Brain microvascular endothelial cell (primary cell): ENCODE measurements at regions not wholly inside any gene's neighbourhood (a gene's known extent, or its start where the extent isn't known, plus 50 kb on each side); places are given as distances from the start of the nearest gene placed in this dataset.

Experiments used
- DNase-seq: peaks from one replicate; pipeline ENCODE4 v3.0.0-alpha.2; 2020
- H3K27ac ChIP-seq: fragments of 250-450 bp; sonication (Bioruptor Pico); 2 replicates; pipeline ENCODE4 v1.5.1; 2020; ENCODE audit warnings: mild to moderate bottlenecking, moderate library complexity
- H3K27me3 ChIP-seq: fragments of 250-450 bp; sonication (Bioruptor Pico); replicated peaks from 2 replicates; pipeline ENCODE4 v1.5.1; 2020; ENCODE audit warnings: mild to moderate bottlenecking
- H3K36me3 ChIP-seq: fragments of 250-450 bp; sonication (Bioruptor Pico); replicated peaks from 2 replicates; pipeline ENCODE4 v1.5.1; 2020; ENCODE audit warnings: mild to moderate bottlenecking
- H3K4me3 ChIP-seq: 2 replicates; pipeline ENCODE4 v1.5.1; 2011; ENCODE audit warnings: low read depth, mild to moderate bottlenecking, control low read depth, low read length, moderate library complexity
- in situ Hi-C: cut with HindIII; loops from 2 replicates; pipeline ENCODE4 v1.10.0; 2017; ENCODE audit warnings: low sequenced_read_pairs, low pct_ligation_motif_present
- TF ChIP-seq, protein P1 (sequence below): IDR thresholded peaks from 2 replicates; pipeline ENCODE4 v1.5.1; 2011; ENCODE audit warnings: low read depth, mild to moderate bottlenecking, moderate library complexity, low read length, control low read depth, inconsistent platforms; ENCODE audit errors: missing control alignments

DNA sequence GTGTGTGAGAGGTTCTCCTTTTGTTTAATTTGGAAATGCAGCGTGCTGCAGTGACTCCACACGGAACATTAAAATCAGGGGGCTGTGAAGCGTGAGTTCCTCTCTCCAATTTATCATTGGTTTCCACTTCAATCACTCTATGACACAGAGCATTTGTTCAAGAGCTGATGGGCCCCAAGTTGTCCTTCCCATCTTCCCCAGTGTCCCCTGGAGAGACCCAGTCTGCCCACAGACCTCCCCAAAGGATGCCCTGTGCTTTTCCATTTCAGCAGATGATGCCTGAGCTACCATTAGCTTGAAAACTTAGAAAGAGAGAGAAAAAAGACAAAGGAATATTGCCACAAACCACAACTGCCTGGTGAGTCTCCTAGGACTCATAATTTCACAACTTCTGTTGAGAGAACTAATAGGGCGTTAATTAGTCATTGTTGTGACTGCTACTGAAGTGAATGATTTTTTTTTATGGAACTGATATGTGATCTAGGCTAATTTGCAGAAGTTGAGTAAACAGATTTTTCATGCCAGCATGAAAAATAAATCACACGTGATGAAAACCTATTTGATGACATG lies 772.7 kb downstream of the SEMA5A start:
- no peak overlapping the region for H3K27ac ChIP-seq
- DNase-seq: no peak
- TF ChIP-seq, protein P1, sequence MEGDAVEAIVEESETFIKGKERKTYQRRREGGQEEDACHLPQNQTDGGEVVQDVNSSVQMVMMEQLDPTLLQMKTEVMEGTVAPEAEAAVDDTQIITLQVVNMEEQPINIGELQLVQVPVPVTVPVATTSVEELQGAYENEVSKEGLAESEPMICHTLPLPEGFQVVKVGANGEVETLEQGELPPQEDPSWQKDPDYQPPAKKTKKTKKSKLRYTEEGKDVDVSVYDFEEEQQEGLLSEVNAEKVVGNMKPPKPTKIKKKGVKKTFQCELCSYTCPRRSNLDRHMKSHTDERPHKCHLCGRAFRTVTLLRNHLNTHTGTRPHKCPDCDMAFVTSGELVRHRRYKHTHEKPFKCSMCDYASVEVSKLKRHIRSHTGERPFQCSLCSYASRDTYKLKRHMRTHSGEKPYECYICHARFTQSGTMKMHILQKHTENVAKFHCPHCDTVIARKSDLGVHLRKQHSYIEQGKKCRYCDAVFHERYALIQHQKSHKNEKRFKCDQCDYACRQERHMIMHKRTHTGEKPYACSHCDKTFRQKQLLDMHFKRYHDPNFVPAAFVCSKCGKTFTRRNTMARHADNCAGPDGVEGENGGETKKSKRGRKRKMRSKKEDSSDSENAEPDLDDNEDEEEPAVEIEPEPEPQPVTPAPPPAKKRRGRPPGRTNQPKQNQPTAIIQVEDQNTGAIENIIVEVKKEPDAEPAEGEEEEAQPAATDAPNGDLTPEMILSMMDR: no peak
- H3K4me3 ChIP-seq: no peak overlapping the region
- in situ Hi-C loops: no loop called here
- no peaks in the 10 kb centered on the region for H3K36me3 ChIP-seq
- no peaks in the 10 kb centered on the region for H3K27me3 ChIP-seq

GRCh38 chr5:8784692-8785091 lies 761.2 kb downstream of the SEMA5A start:
- TF ChIP-seq, protein P1: no peak
- in situ Hi-C loops: no loop called here
- Histone ChIP-seq H3K27me3 (no peaks in the 10 kb centered on the region), H3K36me3 (no peaks in the 10 kb centered on the region), H3K27ac (no peak overlapping the region), H3K4me3 (no peak overlapping the region)
- no peak for DNase-seq

- no peak overlapping the region for H3K4me3 ChIP-seq
- in situ Hi-C loops: no loop called here
- DNase-seq: no peak
- TF ChIP-seq, protein P1: no peak
- H3K36me3 ChIP-seq: no peaks in the 10 kb centered on the region
- H3K27ac ChIP-seq: no peak overlapping the region
- no peaks in the 10 kb centered on the region for H3K27me3 ChIP-seq
Observed at GRCh38 chr5:8788246-8788645, 757.6 kb downstream of the SEMA5A start.

DNA sequence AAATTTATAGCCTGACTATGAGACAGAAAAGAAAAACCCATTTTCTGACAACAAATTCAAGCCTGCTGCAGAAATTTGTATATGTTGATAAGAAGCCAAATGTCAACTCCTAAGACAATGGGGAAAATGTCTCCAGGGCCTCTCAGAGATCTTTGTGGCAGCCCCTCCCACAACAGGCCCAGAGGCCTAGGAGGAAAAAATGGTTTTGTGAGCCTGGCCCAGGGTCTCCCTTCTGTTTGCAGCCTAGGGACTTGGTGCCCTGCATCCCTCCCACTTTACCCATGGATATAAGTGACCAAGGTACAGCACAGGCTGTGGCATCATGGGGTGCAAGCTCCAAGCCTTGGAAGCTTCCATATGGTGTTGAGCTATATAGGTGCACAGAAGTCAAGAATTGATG lies 740.2 kb downstream of the SEMA5A start:
- TF ChIP-seq, protein P1: no peak
- DNase-seq: no peak
- no peak overlapping the region for H3K4me3 ChIP-seq
- H3K36me3 ChIP-seq: no peaks in the 10 kb centered on the region
- H3K27ac ChIP-seq: no peak overlapping the region
- no peaks in the 10 kb centered on the region for H3K27me3 ChIP-seq
- in situ Hi-C loops: no loop called here

- Histone ChIP-seq H3K36me3 (no peaks in the 10 kb centered on the region), H3K4me3 (no peak overlapping the region), H3K27me3 (no peaks in the 10 kb centered on the region), H3K27ac (no peak overlapping the region)
- DNase-seq: peak; percentile 33
- in situ Hi-C loops: no loop called here
- TF ChIP-seq, protein P1: no peak
Observed at GRCh38 chr5:8807636-8808035, 738.2 kb downstream of the SEMA5A start.

DNA sequence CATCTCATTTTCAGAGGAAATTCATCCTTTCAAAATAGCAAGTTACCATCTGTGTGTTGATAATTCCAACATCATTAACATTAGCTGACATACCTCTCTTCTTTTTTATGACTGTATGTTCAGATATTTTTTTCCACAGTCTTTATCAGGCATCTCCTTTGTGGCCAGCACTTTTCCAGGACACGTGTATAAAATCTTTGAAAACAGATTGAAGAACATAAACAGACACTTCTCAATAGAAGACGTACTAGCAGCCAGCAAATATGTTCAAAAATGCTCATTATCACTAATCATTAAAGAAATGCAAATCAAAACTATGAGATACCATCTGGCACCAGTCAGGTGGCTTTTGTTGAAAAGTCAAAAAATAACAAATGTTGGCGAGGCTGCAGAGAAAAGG lies 734.3 kb downstream of the SEMA5A start:
- Histone ChIP-seq H3K4me3 (no peak overlapping the region), H3K27ac (no peak overlapping the region), H3K36me3 (no peaks in the 10 kb centered on the region), H3K27me3 (no peaks in the 10 kb centered on the region)
- TF ChIP-seq, protein P1: no peak
- in situ Hi-C loops: no loop called here
- DNase-seq: no peak
